A673 (cell line): ENCODE measurements at regions not wholly inside any gene's neighbourhood (a gene's known extent, or its start where the extent isn't known, plus 50 kb on each side); places are given as distances from the start of the nearest gene placed in this dataset.

Experiments used
- BruUV-seq: library from RNA; stranded (reverse); fragments of 400-500 nt; replicated peaks from 2 replicates; lab custom pipeline; 2021; lab: Mats Ljungman, UMichigan
- CTCF ChIA-PET: fragments of 300-600 bp; sonication (Branson Sonifier 250); formaldehyde crosslinking; loops from one replicate; lab custom pipeline; 2022; ENCODE audit warnings: antibody characterized with exemption; lab: Charles Lee
- POLR2A ChIA-PET: fragments of 300-600 bp; sonication (Branson Sonifier 250); formaldehyde crosslinking; loops from one replicate; lab custom pipeline; 2022; ENCODE audit warnings: antibody characterized with exemption; ENCODE audit not compliant: low non-redundant PET; lab: Charles Lee
- DNase-seq: peaks from one replicate; pipeline ENCODE4 v3.0.0-alpha.2; 2015; ENCODE audit warnings: low spot score
- H3K27ac ChIP-seq: fragments of 200-600 bp; sonication (generic); 2 replicates; pipeline ENCODE4 v1.5.1; 2016; ENCODE audit warnings: mixed run types, low read depth, mild to moderate bottlenecking, mixed read lengths, antibody characterized with exemption, low read length; ENCODE audit not compliant: poor library complexity, severe bottlenecking
- H3K27me3 ChIP-seq: fragments of 200-600 bp; sonication (generic); replicated peaks from 2 replicates; pipeline ENCODE4 v1.6.1; 2017; ENCODE audit warnings: mixed run types, low read depth, mild to moderate bottlenecking, mixed read lengths, antibody characterized with exemption, low read length; ENCODE audit not compliant: insufficient read depth, poor library complexity
- H3K36me3 ChIP-seq: fragments of 200-600 bp; sonication (generic); 2 replicates; pipeline ENCODE4 v1.6.1; 2016; ENCODE audit warnings: mixed run types, mild to moderate bottlenecking, mixed read lengths, antibody characterized with exemption, low read length; ENCODE audit not compliant: insufficient read depth, poor library complexity, severe bottlenecking
- H3K4me1 ChIP-seq: fragments of 200-600 bp; sonication (generic); 2 replicates; pipeline ENCODE4 v1.6.1; 2017; ENCODE audit warnings: mixed run types, mild to moderate bottlenecking, mixed read lengths, antibody characterized with exemption, low read length; ENCODE audit not compliant: insufficient read depth, poor library complexity, severe bottlenecking
- H3K4me3 ChIP-seq: fragments of 200-600 bp; sonication (generic); 2 replicates; pipeline ENCODE4 v1.5.1; 2016; ENCODE audit warnings: low read depth, mixed run types, mild to moderate bottlenecking, mixed read lengths, low read length; ENCODE audit not compliant: poor library complexity, severe bottlenecking
- H3K9me3 ChIP-seq: fragments of 200-600 bp; sonication (generic); 2 replicates; pipeline ENCODE4 v1.6.1; 2016; ENCODE audit warnings: mixed run types, low read depth, mild to moderate bottlenecking, mixed read lengths, antibody characterized with exemption, low read length; ENCODE audit not compliant: poor library complexity, severe bottlenecking
- CTCF ChIP-seq: fragments of 300-800, 200-600 bp; sonication (generic); conservative IDR thresholded peaks from 2 replicates; pipeline ENCODE4 v1.5.1; 2017; ENCODE audit warnings: low read depth, mild to moderate bottlenecking, antibody characterized with exemption, low read length, moderate library complexity, mixed read lengths
- EZH2 ChIP-seq: fragments of 200-600 bp; sonication (generic); IDR thresholded peaks from 2 replicates; pipeline ENCODE4 v1.6.1; 2017; ENCODE audit warnings: borderline replicate concordance, low read depth, mild to moderate bottlenecking, mixed read lengths, antibody characterized with exemption, low read length; ENCODE audit not compliant: poor library complexity, severe bottlenecking
- intact Hi-C: fragments of 100-400 bp; cut with micrococcal nuclease; formaldehyde crosslinking; loops from one replicate; pipeline ENCODE4 v1.10.0; 2022; ENCODE audit not compliant: unreplicated experiment

- POLR2A ChIA-PET = no interaction called here
- no peak overlapping the region for H3K27ac ChIP-seq
These were observed 331.3 kb upstream of the COBL start for GRCh38 chr7:51647931-51648351.

GRCh38 chr7:51647486-51647885, 330.9 kb upstream of the COBL start:
- ChIA-PET POLR2A (no interaction called here), CTCF (no interaction called here)
- no peak for DNase-seq
- Histone ChIP-seq H3K27me3 (no peaks in the 10 kb centered on the region), H3K4me3 (no peak overlapping the region), H3K4me1 (no peaks in the 10 kb centered on the region), H3K36me3 (no peaks in the 10 kb centered on the region), H3K9me3 (peaks cover 41% of the 10 kb centered on the region), H3K27ac (no peak overlapping the region)
- BruUV-seq = no TSS peak
- TF ChIP-seq CTCF (no peak), EZH2 (no peak)
- intact Hi-C loops = no loop called here

More at GRCh38 chr7:51647931-51648351, 331.3 kb upstream of the COBL start:
- DNase-seq = no peak
- Histone ChIP-seq H3K36me3 (no peaks in the 10 kb centered on the region), H3K4me3 (no peak overlapping the region), H3K4me1 (no peaks in the 10 kb centered on the region), H3K27me3 (no peaks in the 10 kb centered on the region), H3K9me3 (peaks cover 45% of the 10 kb centered on the region)
- no TSS peak for BruUV-seq
- CTCF ChIA-PET = no interaction called here
- intact Hi-C loops = no loop called here
- TF ChIP-seq CTCF = no peak
- no peak for TF ChIP-seq EZH2

GRCh38 chr7:51645702-51646298, 329.2 kb upstream of the COBL start:
- ChIA-PET CTCF (no interaction called here), POLR2A (no interaction called here)
- no peak overlapping the region for H3K27ac ChIP-seq
- no peaks in the 10 kb centered on the region for H3K36me3 ChIP-seq
- H3K27me3 ChIP-seq = no peaks in the 10 kb centered on the region
- no TSS peak for BruUV-seq
- peaks cover 41% of the 10 kb centered on the region for H3K9me3 ChIP-seq
- TF ChIP-seq EZH2 = no peak
- TF ChIP-seq CTCF = no peak
- intact Hi-C loops = no loop called here
- no peaks in the 10 kb centered on the region for H3K4me1 ChIP-seq
- no peak for DNase-seq
- H3K4me3 ChIP-seq = no peak overlapping the region
